LNCaP clone FGC (cell line): ENCODE measurements at regions not wholly inside any gene's neighbourhood (a gene's known extent, or its start where the extent isn't known, plus 50 kb on each side); places are given as distances from the start of the nearest gene placed in this dataset.

Experiments used
- DNase-seq: peaks from one replicate; pipeline ENCODE4 v3.0.0-alpha.2; 2011; ENCODE audit warnings: low read depth
- H3K4me3 ChIP-seq: 2 replicates; pipeline ENCODE4 v1.5.1; 2011; ENCODE audit warnings: mild to moderate bottlenecking, low read depth, low read length, control low read depth
- CTCF ChIP-seq: IDR thresholded peaks from 2 replicates; pipeline ENCODE4 v1.5.1; 2012; ENCODE audit warnings: mild to moderate bottlenecking; ENCODE audit not compliant: control insufficient read depth, insufficient read depth; ENCODE audit errors: extremely low read depth

- TF ChIP-seq CTCF = no peak
- H3K4me3 ChIP-seq = no peak overlapping the region
- DNase-seq = no peak
These were observed 96.1 kb upstream of the KCNG1 start for GRCh38 chr20:51118985-51119527.

- no peak overlapping the region for H3K4me3 ChIP-seq
- DNase-seq = no peak
- no peak for TF ChIP-seq CTCF
These were observed 95.3 kb upstream of the KCNG1 start for GRCh38 chr20:51118216-51118615.

GRCh38 chr20:51116765-51117686 is 94.1 kb upstream of the KCNG1 start:
- H3K4me3 ChIP-seq = no peak overlapping the region
- DNase-seq = no peak
- TF ChIP-seq CTCF = no peak

- peak; percentile 27; the same call in 1 of the 2 replicates for TF ChIP-seq CTCF
- peak; percentile 17 for DNase-seq
- H3K4me3 ChIP-seq = no peak overlapping the region
These were observed 88.4 kb upstream of the KCNG1 start for GRCh38 chr20:51111290-51111689.

GRCh38 chr20:51108638-51109363 is 85.9 kb upstream of the KCNG1 start:
- no peak for DNase-seq
- TF ChIP-seq CTCF = no peak
- no peak overlapping the region for H3K4me3 ChIP-seq

GRCh38 chr20:51106011-51106410 is 83.1 kb upstream of the KCNG1 start:
- no peak for TF ChIP-seq CTCF
- DNase-seq = no peak
- H3K4me3 ChIP-seq = no peak overlapping the region
